PC-3 (cell line): ENCODE measurements at regions not wholly inside any gene's neighbourhood (a gene's known extent, or its start where the extent isn't known, plus 50 kb on each side); places are given as distances from the start of the nearest gene placed in this dataset.
"Not testable (repeated sequence)": the region's sequence is repeated elsewhere in the genome, so short reads cannot be mapped to it uniquely, and the experiment has no call there.

Source experiments
- EZH2 ChIP-seq: fragments of 300-600 bp; sonication (generic); IDR thresholded peaks from one replicate; pipeline ENCODE4 v1.6.1; 2017; ENCODE audit warnings: antibody characterized with exemption, mild to moderate bottlenecking, low read length; ENCODE audit not compliant: unreplicated experiment
- EZH2phosphoT487 ChIP-seq: fragments of 300-600 bp; sonication (generic); IDR thresholded peaks from 2 replicates; pipeline ENCODE4 v1.6.1; 2018; ENCODE audit warnings: mild to moderate bottlenecking, antibody characterized with exemption, low read length, borderline replicate concordance
- TF ChIP-seq, protein P1 (sequence below): fragments of 300-600 bp; sonication (generic); conservative IDR thresholded peaks from 2 replicates; pipeline ENCODE4 v1.5.1; 2017; ENCODE audit warnings: antibody characterized with exemption, low read depth, mild to moderate bottlenecking, low read length

DNA sequence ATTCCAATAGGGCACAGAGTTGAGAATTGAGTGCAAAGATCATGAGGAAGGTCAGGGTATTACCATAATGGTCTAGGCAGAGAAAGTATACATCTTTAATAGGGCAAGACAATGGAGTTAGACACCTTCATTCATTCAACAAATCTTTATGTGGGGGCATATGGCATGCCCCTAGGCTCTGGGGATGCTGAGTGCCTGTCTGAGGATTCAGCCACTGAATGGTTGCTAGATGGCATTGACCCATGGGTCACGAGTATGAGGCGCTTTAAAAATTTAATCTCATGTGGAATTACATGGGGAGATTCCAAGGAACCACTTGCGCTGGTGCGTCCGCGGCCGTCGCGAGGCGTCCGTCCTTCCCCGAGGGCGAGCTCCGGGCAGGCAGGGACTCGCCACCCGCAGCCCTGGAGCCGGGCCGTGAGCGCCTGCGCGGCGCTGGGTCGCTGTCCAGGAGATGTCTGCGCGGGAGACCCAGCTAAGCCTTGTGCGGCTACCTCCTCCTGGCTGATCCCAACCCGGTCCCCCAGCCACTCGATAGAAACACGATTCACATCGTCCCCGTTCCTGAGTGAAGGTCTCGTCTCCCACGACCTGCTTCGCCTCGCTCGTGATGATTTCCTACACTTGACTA, 152.1 kb upstream of the ZNF322 start:
- TF ChIP-seq, protein P1, sequence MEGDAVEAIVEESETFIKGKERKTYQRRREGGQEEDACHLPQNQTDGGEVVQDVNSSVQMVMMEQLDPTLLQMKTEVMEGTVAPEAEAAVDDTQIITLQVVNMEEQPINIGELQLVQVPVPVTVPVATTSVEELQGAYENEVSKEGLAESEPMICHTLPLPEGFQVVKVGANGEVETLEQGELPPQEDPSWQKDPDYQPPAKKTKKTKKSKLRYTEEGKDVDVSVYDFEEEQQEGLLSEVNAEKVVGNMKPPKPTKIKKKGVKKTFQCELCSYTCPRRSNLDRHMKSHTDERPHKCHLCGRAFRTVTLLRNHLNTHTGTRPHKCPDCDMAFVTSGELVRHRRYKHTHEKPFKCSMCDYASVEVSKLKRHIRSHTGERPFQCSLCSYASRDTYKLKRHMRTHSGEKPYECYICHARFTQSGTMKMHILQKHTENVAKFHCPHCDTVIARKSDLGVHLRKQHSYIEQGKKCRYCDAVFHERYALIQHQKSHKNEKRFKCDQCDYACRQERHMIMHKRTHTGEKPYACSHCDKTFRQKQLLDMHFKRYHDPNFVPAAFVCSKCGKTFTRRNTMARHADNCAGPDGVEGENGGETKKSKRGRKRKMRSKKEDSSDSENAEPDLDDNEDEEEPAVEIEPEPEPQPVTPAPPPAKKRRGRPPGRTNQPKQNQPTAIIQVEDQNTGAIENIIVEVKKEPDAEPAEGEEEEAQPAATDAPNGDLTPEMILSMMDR, result not testable (repeated sequence)
- not testable (repeated sequence) for TF ChIP-seq EZH2phosphoT487, EZH2
